Mesendoderm (in vitro differentiated cells): ENCODE measurements at regions not wholly inside any gene's neighbourhood (a gene's known extent, or its start where the extent isn't known, plus 50 kb on each side); places are given as distances from the start of the nearest gene placed in this dataset.
"Not testable (repeated sequence)": the region's sequence is repeated elsewhere in the genome, so short reads cannot be mapped to it uniquely, and the experiment has no call there.

Source experiments
- DNase-seq: peaks from one replicate; pipeline ENCODE4 v3.0.0; 2013
- H2AK5ac ChIP-seq: 2 replicates; pipeline ENCODE4 v1.6.1; 2013; ENCODE audit warnings: low read length, inconsistent platforms
- H2BK120ac ChIP-seq: 2 replicates; pipeline ENCODE4 v1.6.1; 2013; ENCODE audit warnings: low read depth, mild to moderate bottlenecking, low read length, moderate library complexity, mixed read lengths
- H2BK15ac ChIP-seq: replicated peaks from 2 replicates; pipeline ENCODE4 v1.6.1; 2013; ENCODE audit warnings: low read depth, mild to moderate bottlenecking, moderate library complexity
- H2BK5ac ChIP-seq: 2 replicates; pipeline ENCODE4 v1.6.1; 2013; ENCODE audit warnings: low read length, inconsistent platforms
- H3K18ac ChIP-seq: 2 replicates; pipeline ENCODE4 v1.6.1; 2013; ENCODE audit warnings: mild to moderate bottlenecking, low read length, mixed read lengths
- H3K23ac ChIP-seq: one replicate; pipeline ENCODE4 v1.6.1; 2013; ENCODE audit warnings: low read length
- H3K27ac ChIP-seq: 2 replicates; pipeline ENCODE4 v1.5.1; 2013; ENCODE audit warnings: low read depth, mild to moderate bottlenecking, inconsistent platforms, low read length, moderate library complexity
- H3K27me3 ChIP-seq: 2 replicates; pipeline ENCODE4 v1.6.1; 2013; ENCODE audit warnings: low read length, control low read depth, mild to moderate bottlenecking, inconsistent platforms; ENCODE audit not compliant: insufficient read depth, poor library complexity
- H3K36me3 ChIP-seq: 2 replicates; pipeline ENCODE4 v1.6.1; 2013; ENCODE audit warnings: low read length, inconsistent platforms; ENCODE audit not compliant: control insufficient read depth, insufficient read depth
- H3K4ac ChIP-seq: one replicate; pipeline ENCODE4 v1.6.1; 2013; ENCODE audit warnings: low read depth, mild to moderate bottlenecking, low read length, moderate library complexity
- H3K4me1 ChIP-seq: 2 replicates; pipeline ENCODE4 v1.6.1; 2013; ENCODE audit warnings: low read depth, low read length, inconsistent platforms; ENCODE audit not compliant: control insufficient read depth
- H3K4me2 ChIP-seq: 2 replicates; pipeline ENCODE4 v1.6.1; 2013; ENCODE audit warnings: low read length
- H3K4me3 ChIP-seq: 2 replicates; pipeline ENCODE4 v1.5.1; 2013; ENCODE audit warnings: mild to moderate bottlenecking, low read length
- H3K56ac ChIP-seq: one replicate; pipeline ENCODE4 v1.6.1; 2013; ENCODE audit warnings: low read length
- H3K79me1 ChIP-seq: 2 replicates; pipeline ENCODE4 v1.6.1; 2013; ENCODE audit warnings: low read length, inconsistent platforms
- H3K79me2 ChIP-seq: 2 replicates; pipeline ENCODE4 v1.6.1; 2013; ENCODE audit warnings: mild to moderate bottlenecking, low read length; ENCODE audit not compliant: control insufficient read depth, insufficient read depth
- H3K9ac ChIP-seq: 2 replicates; pipeline ENCODE4 v1.6.1; 2013; ENCODE audit warnings: low read length, inconsistent platforms
- H4K5ac ChIP-seq: one replicate; pipeline ENCODE4 v1.6.1; 2013; ENCODE audit warnings: low read length
- H4K8ac ChIP-seq: one replicate; pipeline ENCODE4 v1.6.1; 2013; ENCODE audit warnings: low read depth, mild to moderate bottlenecking, control low read depth, low read length, moderate library complexity
- WGBS: extraction: QIAGEN DNeasy Blood & Tissue Kit; methylation state at CpG from one replicate; pipeline ENCODE4 v1.1.7; 2013; ENCODE audit warnings: low lambda C conversion rate, missing lambda C conversion rate; ENCODE audit not compliant: insufficient coverage; ENCODE audit errors: extremely low coverage; 5-methylcytosine and 5-hydroxymethylcytosine counted together

GRCh38 chr12:30531731-30532678 is 163.7 kb downstream of the IPO8 start:
- WGBS = no CpG with 5 or more reads among the region's 8 CpGs
- H3K79me1 ChIP-seq = no peaks in the 10 kb centered on the region
- no peak overlapping the region for H2BK15ac ChIP-seq

GRCh38 chr12:30529489-30530269 is 166.0 kb downstream of the IPO8 start:
- H3K27ac ChIP-seq = no peak overlapping the region
- no peaks in the 10 kb centered on the region for H3K27me3 ChIP-seq
- H3K18ac ChIP-seq = no peak overlapping the region
- no peak overlapping the region for H3K23ac ChIP-seq
- no peak overlapping the region for H2BK15ac ChIP-seq
- H3K79me1 ChIP-seq = no peaks in the 10 kb centered on the region
- no peak overlapping the region for H3K4ac ChIP-seq
- no peak overlapping the region for H3K4me2 ChIP-seq
- no peak overlapping the region for H3K9ac ChIP-seq
- H3K4me1 ChIP-seq = no peaks in the 10 kb centered on the region
- H3K79me2 ChIP-seq = no peaks in the 10 kb centered on the region
- H4K8ac ChIP-seq = no peak overlapping the region
- WGBS = no CpG with 5 or more reads among the region's 4 CpGs
- no peak overlapping the region for H2BK5ac ChIP-seq
- H3K36me3 ChIP-seq = no peaks in the 10 kb centered on the region
- H3K56ac ChIP-seq = no peak overlapping the region
- no peak overlapping the region for H4K5ac ChIP-seq
- H2AK5ac ChIP-seq = no peak overlapping the region
- no peak overlapping the region for H2BK120ac ChIP-seq
- H3K4me3 ChIP-seq = no peak overlapping the region
- no peak for DNase-seq

More at GRCh38 chr12:30531731-30532678, 163.7 kb downstream of the IPO8 start:
- no peak overlapping the region for H3K4me3 ChIP-seq
- H4K8ac ChIP-seq = no peak overlapping the region
- H3K4ac ChIP-seq = no peak overlapping the region
- H2BK120ac ChIP-seq = no peak overlapping the region
- H3K27ac ChIP-seq = no peak overlapping the region
- no peak overlapping the region for H3K9ac ChIP-seq
- H3K56ac ChIP-seq = no peak overlapping the region
- no peak overlapping the region for H2AK5ac ChIP-seq
- no peak overlapping the region for H2BK5ac ChIP-seq
- no peaks in the 10 kb centered on the region for H3K27me3 ChIP-seq
- H4K5ac ChIP-seq = no peak overlapping the region
- DNase-seq = no peak
- H3K23ac ChIP-seq = no peak overlapping the region
- no peaks in the 10 kb centered on the region for H3K4me1 ChIP-seq
- H3K18ac ChIP-seq = no peak overlapping the region
- no peaks in the 10 kb centered on the region for H3K36me3 ChIP-seq
- H3K4me2 ChIP-seq = no peak overlapping the region
- H3K79me2 ChIP-seq = no peaks in the 10 kb centered on the region

GRCh38 chr12:30525171-30525570 is 170.5 kb downstream of the IPO8 start:
- Histone ChIP-seq H2AK5ac (no peak overlapping the region), H3K36me3 (no peaks in the 10 kb centered on the region)

GRCh38 chr12:30520285-30520684 is 175.4 kb downstream of the IPO8 start:
- H3K23ac ChIP-seq, H3K27ac ChIP-seq, H3K36me3 ChIP-seq, H3K18ac ChIP-seq, H3K9ac ChIP-seq, H3K79me1 ChIP-seq, H3K56ac ChIP-seq, H3K79me2 ChIP-seq, H3K4me2 ChIP-seq, H3K4ac ChIP-seq, H4K8ac ChIP-seq, H3K4me3 ChIP-seq, DNase-seq, H4K5ac ChIP-seq, H2BK5ac ChIP-seq, H3K27me3 ChIP-seq, H2BK120ac ChIP-seq, H2BK15ac ChIP-seq, H2AK5ac ChIP-seq, H3K4me1 ChIP-seq: not testable (repeated sequence)
- no CpG with 5 or more reads among the region's 4 CpGs for WGBS

More at GRCh38 chr12:30525171-30525570, 170.5 kb downstream of the IPO8 start:
- no peak overlapping the region for H3K4me2 ChIP-seq
- H2BK5ac ChIP-seq = no peak overlapping the region
- H3K4ac ChIP-seq = no peak overlapping the region
- H2BK15ac ChIP-seq = no peak overlapping the region
- no peak overlapping the region for H3K56ac ChIP-seq
- H2BK120ac ChIP-seq = no peak overlapping the region
- H3K27me3 ChIP-seq = no peaks in the 10 kb centered on the region
- no peaks in the 10 kb centered on the region for H3K79me1 ChIP-seq
- H3K27ac ChIP-seq = no peak overlapping the region
- H3K4me3 ChIP-seq = no peak overlapping the region
- no peaks in the 10 kb centered on the region for H3K79me2 ChIP-seq
- no peak overlapping the region for H4K5ac ChIP-seq
- no peak overlapping the region for H4K8ac ChIP-seq
- WGBS = no CpG with 5 or more reads among the region's 4 CpGs
- no peak overlapping the region for H3K23ac ChIP-seq
- DNase-seq = no peak
- no peak overlapping the region for H3K18ac ChIP-seq
- no peak overlapping the region for H3K9ac ChIP-seq
- no peaks in the 10 kb centered on the region for H3K4me1 ChIP-seq

- WGBS = no CpG with 5 or more reads among the region's 6 CpGs
- H3K79me2 ChIP-seq = no peaks in the 10 kb centered on the region
- H4K8ac ChIP-seq = no peak overlapping the region
- no peak overlapping the region for H3K18ac ChIP-seq
- no peak overlapping the region for H3K56ac ChIP-seq
- H3K27ac ChIP-seq = no peak overlapping the region
- no peak overlapping the region for H2BK120ac ChIP-seq
- H3K4me3 ChIP-seq = no peak overlapping the region
- H3K36me3 ChIP-seq = no peaks in the 10 kb centered on the region
- H4K5ac ChIP-seq = no peak overlapping the region
- no peaks in the 10 kb centered on the region for H3K79me1 ChIP-seq
- no peaks in the 10 kb centered on the region for H3K4me1 ChIP-seq
- no peak for DNase-seq
- no peak overlapping the region for H2AK5ac ChIP-seq
- no peak overlapping the region for H3K4ac ChIP-seq
- no peak overlapping the region for H3K4me2 ChIP-seq
- no peaks in the 10 kb centered on the region for H3K27me3 ChIP-seq
- no peak overlapping the region for H3K9ac ChIP-seq
- no peak overlapping the region for H2BK5ac ChIP-seq
- H2BK15ac ChIP-seq = no peak overlapping the region
- H3K23ac ChIP-seq = no peak overlapping the region
These were observed 176.1 kb downstream of the IPO8 start for GRCh38 chr12:30519535-30519934.
